OCI-LY7 (cell line): ENCODE measurements at regions not wholly inside any gene's neighbourhood (a gene's known extent, or its start where the extent isn't known, plus 50 kb on each side); places are given as distances from the start of the nearest gene placed in this dataset.

Experiments used
- BruUV-seq: library from RNA; stranded (reverse); fragments of 400-500 nt; replicated peaks from 2 replicates; lab custom pipeline; 2021; lab: Mats Ljungman, UMichigan
- CTCF ChIA-PET: fragments of 300-600 bp; sonication (Branson Sonifier 250); formaldehyde crosslinking; loops from one replicate; lab custom pipeline; 2022; ENCODE audit warnings: antibody characterized with exemption; ENCODE audit not compliant: unreplicated experiment; lab: Charles Lee
- POLR2A ChIA-PET: fragments of 300-600 bp; sonication (Branson Sonifier 250); formaldehyde crosslinking; loops from one replicate; lab custom pipeline; 2022; ENCODE audit warnings: antibody characterized with exemption; lab: Charles Lee
- DNase-seq: peaks from one replicate; pipeline ENCODE4 v3.0.0-alpha.2; 2015; ENCODE audit warnings: low spot score
- H2AFZ ChIP-seq: fragments of 200-600 bp; sonication (generic), shearing (Covaris generic); 2 replicates; pipeline ENCODE4 v1.6.1; 2014; ENCODE audit warnings: mild to moderate bottlenecking, antibody characterized with exemption, low read length, moderate library complexity
- H3K27ac ChIP-seq: fragments of 200-600 bp; sonication (generic); 2 replicates; pipeline ENCODE4 v1.5.1; 2014; ENCODE audit warnings: mixed run types, low read depth, mild to moderate bottlenecking, moderate library complexity, low read length, inconsistent platforms; ENCODE audit not compliant: poor library complexity, severe bottlenecking
- H3K36me3 ChIP-seq: fragments of 200-600 bp; sonication (generic); 2 replicates; pipeline ENCODE4 v1.6.1; 2014; ENCODE audit warnings: mild to moderate bottlenecking, antibody characterized with exemption, low read length, moderate library complexity, mixed read lengths; ENCODE audit not compliant: insufficient read depth
- H3K4me1 ChIP-seq: fragments of 200-600 bp; sonication (generic); 2 replicates; pipeline ENCODE4 v1.5.1; 2014; ENCODE audit warnings: mild to moderate bottlenecking, low read length; ENCODE audit not compliant: insufficient read depth, poor library complexity, severe bottlenecking
- H3K4me2 ChIP-seq: fragments of 200-600 bp; sonication (generic); 2 replicates; pipeline ENCODE4 v1.6.1; 2014; ENCODE audit warnings: mild to moderate bottlenecking, low read length
- H3K4me3 ChIP-seq: fragments of 200-600 bp; sonication (generic); 2 replicates; pipeline ENCODE4 v1.5.1; 2014; ENCODE audit warnings: mild to moderate bottlenecking, low read depth, low read length; ENCODE audit not compliant: poor library complexity, severe bottlenecking
- H3K79me2 ChIP-seq: fragments of 200-600 bp; sonication (generic); 2 replicates; pipeline ENCODE4 v1.6.1; 2016; ENCODE audit warnings: low read depth, mild to moderate bottlenecking, low read length, moderate library complexity, mixed read lengths; ENCODE audit not compliant: insufficient read depth
- H3K9me2 ChIP-seq: fragments of 200-600 bp; sonication (generic); 2 replicates; pipeline ENCODE4 v1.6.1; 2016; ENCODE audit warnings: mild to moderate bottlenecking, low read length, mixed read lengths; ENCODE audit not compliant: insufficient read depth
- H3K9me3 ChIP-seq: fragments of 200-600 bp; sonication (generic); 2 replicates; pipeline ENCODE4 v1.6.1; 2014; ENCODE audit warnings: mild to moderate bottlenecking, mixed run types, low read length, mixed read lengths
- H4K20me1 ChIP-seq: fragments of 200-600 bp; sonication (generic); 2 replicates; pipeline ENCODE4 v1.6.1; 2014; ENCODE audit warnings: mild to moderate bottlenecking, antibody characterized with exemption, low read length, moderate library complexity, mixed read lengths; ENCODE audit not compliant: insufficient read depth
- EZH2phosphoT487 ChIP-seq: fragments of 200-600 bp; sonication (generic); IDR thresholded peaks from 2 replicates; pipeline ENCODE4 v1.6.1; 2018; ENCODE audit warnings: low read depth, borderline replicate concordance, mild to moderate bottlenecking, mixed run types, antibody characterized with exemption, low read length, moderate library complexity, mixed read lengths
- intact Hi-C: fragments of 100-400 bp; cut with micrococcal nuclease; formaldehyde crosslinking; loops from one replicate; pipeline ENCODE4 v1.10.0; 2022; ENCODE audit not compliant: unreplicated experiment
- TF ChIP-seq, protein P1 (sequence below): fragments of 200-600 bp; sonication (generic); conservative IDR thresholded peaks from 2 replicates; pipeline ENCODE4 v1.5.1; 2014; ENCODE audit warnings: mild to moderate bottlenecking, antibody characterized with exemption, low read length, moderate library complexity, mixed read lengths

DNA sequence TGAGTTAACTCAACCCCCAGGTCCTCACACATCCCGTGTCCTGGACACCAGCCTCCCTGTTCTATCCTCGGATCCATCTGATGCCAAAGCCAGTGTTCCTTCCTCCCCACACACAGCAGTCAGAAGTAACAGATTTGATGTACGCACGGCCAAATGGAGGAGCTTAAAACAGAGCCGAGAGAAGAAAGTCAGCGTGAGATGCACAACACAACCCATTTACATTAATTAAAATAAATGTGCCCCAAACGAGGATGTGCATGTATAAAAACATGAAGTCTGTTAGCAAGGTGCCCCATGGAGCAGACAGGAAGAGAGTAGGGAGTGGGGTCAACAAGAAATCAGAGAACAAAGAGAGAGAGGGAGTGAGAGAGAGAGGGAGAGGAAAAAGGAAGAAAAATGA is 191.2 kb downstream of the HAUS1 start:
- intact Hi-C loops: no loop called here

DNA sequence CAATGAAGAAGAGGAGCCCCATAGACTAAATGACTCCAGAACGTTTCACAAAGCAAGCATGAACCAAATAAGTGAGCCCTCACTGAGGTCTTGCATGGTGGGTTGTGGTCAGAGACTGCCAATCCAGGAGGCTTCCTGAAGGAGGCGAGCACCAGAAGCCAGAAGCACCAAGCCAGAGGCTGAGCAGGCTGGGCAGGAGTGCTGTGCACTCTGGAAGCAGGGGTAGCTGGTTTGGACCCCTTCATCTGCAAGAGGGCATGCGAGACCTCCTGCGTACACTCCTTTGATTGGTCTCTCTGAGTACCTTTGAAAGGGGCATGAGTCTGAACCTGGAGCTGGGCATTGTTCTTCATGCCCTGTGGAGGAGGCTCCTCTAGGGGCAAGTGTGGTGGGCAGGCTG is 192.5 kb downstream of the HAUS1 start:
- no TSS peak for BruUV-seq
- Histone ChIP-seq H3K79me2 (no peaks in the 10 kb centered on the region), H3K4me2 (no peak overlapping the region), H3K4me3 (no peak overlapping the region), H3K27ac (no peak overlapping the region), H3K9me2 (no peaks in the 10 kb centered on the region), H4K20me1 (no peaks in the 10 kb centered on the region), H2AFZ (no peak overlapping the region), H3K4me1 (no peaks in the 10 kb centered on the region), H3K9me3 (no peaks in the 10 kb centered on the region), H3K36me3 (no peaks in the 10 kb centered on the region)
- ChIA-PET POLR2A (no interaction called here), CTCF (no interaction called here)
- intact Hi-C loops: no loop called here
- no peak for DNase-seq
- TF ChIP-seq, protein P1, sequence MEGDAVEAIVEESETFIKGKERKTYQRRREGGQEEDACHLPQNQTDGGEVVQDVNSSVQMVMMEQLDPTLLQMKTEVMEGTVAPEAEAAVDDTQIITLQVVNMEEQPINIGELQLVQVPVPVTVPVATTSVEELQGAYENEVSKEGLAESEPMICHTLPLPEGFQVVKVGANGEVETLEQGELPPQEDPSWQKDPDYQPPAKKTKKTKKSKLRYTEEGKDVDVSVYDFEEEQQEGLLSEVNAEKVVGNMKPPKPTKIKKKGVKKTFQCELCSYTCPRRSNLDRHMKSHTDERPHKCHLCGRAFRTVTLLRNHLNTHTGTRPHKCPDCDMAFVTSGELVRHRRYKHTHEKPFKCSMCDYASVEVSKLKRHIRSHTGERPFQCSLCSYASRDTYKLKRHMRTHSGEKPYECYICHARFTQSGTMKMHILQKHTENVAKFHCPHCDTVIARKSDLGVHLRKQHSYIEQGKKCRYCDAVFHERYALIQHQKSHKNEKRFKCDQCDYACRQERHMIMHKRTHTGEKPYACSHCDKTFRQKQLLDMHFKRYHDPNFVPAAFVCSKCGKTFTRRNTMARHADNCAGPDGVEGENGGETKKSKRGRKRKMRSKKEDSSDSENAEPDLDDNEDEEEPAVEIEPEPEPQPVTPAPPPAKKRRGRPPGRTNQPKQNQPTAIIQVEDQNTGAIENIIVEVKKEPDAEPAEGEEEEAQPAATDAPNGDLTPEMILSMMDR: no peak
- no peak for TF ChIP-seq EZH2phosphoT487

More for the DNA sequence above, 191.2 kb downstream of the HAUS1 start:
- CTCF ChIA-PET: no interaction called here
- no peaks in the 10 kb centered on the region for H3K36me3 ChIP-seq
- peaks cover 7% of the 10 kb centered on the region for H3K4me1 ChIP-seq
- DNase-seq: no peak
- no peak overlapping the region for H3K4me3 ChIP-seq
- BruUV-seq: no TSS peak
- POLR2A ChIA-PET: no interaction called here
- TF ChIP-seq, protein P1: no peak
- no peak for TF ChIP-seq EZH2phosphoT487
- no peak overlapping the region for H3K4me2 ChIP-seq
- H3K9me2 ChIP-seq: no peaks in the 10 kb centered on the region
- no peaks in the 10 kb centered on the region for H3K9me3 ChIP-seq
- no peaks in the 10 kb centered on the region for H3K79me2 ChIP-seq
- H4K20me1 ChIP-seq: no peaks in the 10 kb centered on the region
- H2AFZ ChIP-seq: no peak overlapping the region
- no peak overlapping the region for H3K27ac ChIP-seq

DNA sequence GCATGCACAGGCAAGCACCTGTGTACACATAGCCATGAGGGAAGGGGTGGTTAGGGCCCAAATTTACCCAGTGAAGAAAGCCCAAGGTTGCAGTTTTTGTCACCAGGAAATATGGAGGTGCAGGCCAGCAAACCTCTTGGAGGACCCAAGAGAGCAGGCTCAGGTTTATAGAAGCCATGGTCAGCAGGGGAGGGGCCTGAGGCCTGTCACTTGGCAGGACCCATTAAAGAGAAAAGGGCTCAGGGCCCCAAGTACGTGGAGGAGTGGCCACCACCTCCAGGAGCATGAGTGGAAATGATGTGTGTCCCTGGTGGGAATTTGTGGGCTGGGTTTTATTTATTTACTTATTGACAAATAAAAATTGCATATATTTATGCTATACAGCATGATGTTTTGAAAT is 192.9 kb downstream of the HAUS1 start:
- no peak overlapping the region for H3K27ac ChIP-seq
- intact Hi-C loops: no loop called here
- no peak for DNase-seq
- no peak overlapping the region for H2AFZ ChIP-seq
- no peaks in the 10 kb centered on the region for H3K79me2 ChIP-seq
- H3K4me1 ChIP-seq: no peaks in the 10 kb centered on the region
- no peak for TF ChIP-seq EZH2phosphoT487
- TF ChIP-seq, protein P1: no peak
- no peak overlapping the region for H3K4me2 ChIP-seq
- H4K20me1 ChIP-seq: no peaks in the 10 kb centered on the region
- H3K9me3 ChIP-seq: no peaks in the 10 kb centered on the region
- ChIA-PET CTCF (no interaction called here), POLR2A (no interaction called here)
- H3K9me2 ChIP-seq: no peaks in the 10 kb centered on the region
- no peaks in the 10 kb centered on the region for H3K36me3 ChIP-seq
- BruUV-seq: no TSS peak
- no peak overlapping the region for H3K4me3 ChIP-seq
